ENCODE measurements at regions not wholly inside any gene's neighbourhood (a gene's known extent, or its start where the extent isn't known, plus 50 kb on each side); places are given as distances from the start of the nearest gene placed in this dataset.
A peak's percentile ranks its signal among the peaks of the same experiment; 100 is the strongest.

DNA sequence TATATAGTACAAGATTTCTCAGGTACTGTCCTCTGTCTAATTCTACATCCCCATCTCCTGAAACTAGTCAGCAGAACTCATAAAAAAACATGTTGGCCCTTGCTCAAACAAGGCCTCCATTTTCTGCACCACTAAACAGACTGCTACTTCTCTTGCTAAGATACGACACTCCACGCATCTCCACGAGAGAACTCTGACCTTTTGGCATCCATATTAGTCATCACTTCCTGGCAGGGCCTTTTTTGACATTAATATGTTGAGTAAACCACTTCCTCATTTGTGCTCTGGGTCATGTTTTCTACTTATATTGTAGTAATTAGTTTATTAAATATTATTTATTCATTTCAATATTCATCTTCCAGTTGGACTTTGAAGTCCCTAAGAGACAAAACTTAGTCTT lies 65.6 kb downstream of the DCAF8L1 start:
- TF ChIP-seq POLR2AphosphoS5 (IDR thresholded peaks at IDR 0.05; ENCODE audit: low read depth, low read length) (no peak), POLR2A (IDR thresholded peaks at IDR 0.05; ENCODE audit: low read depth, low read length) (no peak), SPI1 (IDR thresholded peaks at IDR 0.05; ENCODE audit: low read depth, low read length) (peak; percentile 91), PAX5 (IDR thresholded peaks at IDR 0.05; ENCODE audit: insufficient read depth, low read length, severe bottlenecking) (no peak), TAF1 (IDR thresholded peaks at IDR 0.05; ENCODE audit: low read depth, low read length) (no peak)
